GM18517 (cell line): ENCODE measurements at regions not wholly inside any gene's neighbourhood (a gene's known extent, or its start where the extent isn't known, plus 50 kb on each side); places are given as distances from the start of the nearest gene placed in this dataset.
"Not testable (repeated sequence)": the region's sequence is repeated elsewhere in the genome, so short reads cannot be mapped to it uniquely, and the experiment has no call there.

ENCODE experiments used
- ATAC-seq: cut with Tn5 transposase; IDR thresholded peaks from one replicate; pipeline ENCODE4 v1.9.1; 2021; ENCODE audit warnings: mild to moderate bottlenecking, moderate library complexity; ENCODE audit not compliant: unreplicated experiment

GRCh38 chr5:7269591-7270274, 126.2 kb upstream of the ADCY2 start:
- no peak for ATAC-seq

- no peak for ATAC-seq
These were observed 124.4 kb upstream of the ADCY2 start for GRCh38 chr5:7271435-7272084.

- ATAC-seq: no peak
These were observed 123.5 kb upstream of the ADCY2 start for GRCh38 chr5:7272408-7272965.

- ATAC-seq: no peak
These were observed 121.7 kb upstream of the ADCY2 start for GRCh38 chr5:7274203-7274602.

- not testable (repeated sequence) for ATAC-seq
These were observed 106.3 kb upstream of the ADCY2 start for GRCh38 chr5:7289634-7290033.

GRCh38 chr5:7297821-7298220, 98.1 kb upstream of the ADCY2 start:
- ATAC-seq: not testable (repeated sequence)

- not testable (repeated sequence) for ATAC-seq
These were observed 96.2 kb upstream of the ADCY2 start for GRCh38 chr5:7299731-7300130.

- not testable (repeated sequence) for ATAC-seq
These were observed 90.8 kb upstream of the ADCY2 start for GRCh38 chr5:7305000-7305674.

- ATAC-seq: not testable (repeated sequence)
These were observed 89.4 kb upstream of the ADCY2 start for GRCh38 chr5:7306556-7306955.

GRCh38 chr5:7307709-7308108, 88.2 kb upstream of the ADCY2 start:
- not testable (repeated sequence) for ATAC-seq

GRCh38 chr5:7309715-7310114, 86.2 kb upstream of the ADCY2 start:
- not testable (repeated sequence) for ATAC-seq

GRCh38 chr5:7310656-7311055, 85.3 kb upstream of the ADCY2 start:
- not testable (repeated sequence) for ATAC-seq

GRCh38 chr5:7315118-7315517, 80.8 kb upstream of the ADCY2 start:
- no peak for ATAC-seq

GRCh38 chr5:7317751-7318150, 78.2 kb upstream of the ADCY2 start:
- no peak for ATAC-seq

GRCh38 chr5:7320701-7321301, 75.1 kb upstream of the ADCY2 start:
- ATAC-seq: no peak

GRCh38 chr5:7321724-7322123, 74.2 kb upstream of the ADCY2 start:
- no peak for ATAC-seq

- ATAC-seq: no peak
These were observed 71.0 kb upstream of the ADCY2 start for GRCh38 chr5:7324919-7325318.

- ATAC-seq: no peak
These were observed 69.7 kb upstream of the ADCY2 start for GRCh38 chr5:7325975-7326913.

GRCh38 chr5:7329141-7329540, 66.8 kb upstream of the ADCY2 start:
- ATAC-seq: no peak

GRCh38 chr5:7329712-7330111, 66.2 kb upstream of the ADCY2 start:
- no peak for ATAC-seq
